Motor neuron (in vitro differentiated cells): ENCODE measurements at regions not wholly inside any gene's neighbourhood (a gene's known extent, or its start where the extent isn't known, plus 50 kb on each side); places are given as distances from the start of the nearest gene placed in this dataset.
"Not testable (repeated sequence)": the region's sequence is repeated elsewhere in the genome, so short reads cannot be mapped to it uniquely, and the experiment has no call there.

Experiments
- ATAC-seq, 8 experiments: fragments of 200-7000 bp; cut with Tn5 transposase; replicated peaks in 6 of 8; 2 replicates each; pipeline ENCODE4 v1.8.0; 2021; ENCODE audit warnings: mild to moderate bottlenecking in 8 of 8, moderate library complexity in 8 of 8
- H3K27ac ChIP-seq, 2 donors: fragments of 250-450 bp; sonication (Bioruptor Pico); 2 replicates each; pipeline ENCODE4 v1.9.0; 2021; ENCODE audit warnings: antibody characterized with exemption in 2 of 2, mild to moderate bottlenecking in 2 of 2, moderate library complexity in 1 of 2
- H3K4me1 ChIP-seq, 2 donors: fragments of 250-450 bp; sonication (Bioruptor Pico); replicated peaks in 1 of 2; 2 replicates each; pipeline ENCODE4 v1.6.1; 2021; ENCODE audit warnings: antibody characterized with exemption in 2 of 2, mild to moderate bottlenecking in 2 of 2, moderate library complexity in 1 of 2
- H3K4me3 ChIP-seq, 5 donors: fragments of 250-450 bp; sonication (Bioruptor Pico); 2 replicates each; pipeline ENCODE4 v1.9.0; 2021; ENCODE audit warnings: antibody characterized with exemption in 5 of 5, mild to moderate bottlenecking in 5 of 5, moderate library complexity in 4 of 5
- WGBS, 10 experiments: fragments of 450-650 bp; shearing (Covaris generic); methylation state at CpG; one replicate each; pipeline ENCODE4 v1.0.0; 2022; 5-methylcytosine and 5-hydroxymethylcytosine counted together
- in situ Hi-C, 9 experiments: fragments of 400-800 bp; cut with MboI; loops; one replicate each; pipeline ENCODE4 v1.15.0; 2021; ENCODE audit warnings: low sequenced_read_pairs in 9 of 9, low pct_unique_long_range_greater_than_20kb in 2 of 9; ENCODE audit not compliant: unreplicated experiment in 9 of 9

- H3K4me3 ChIP-seq, H3K27ac ChIP-seq, in situ Hi-C loops, H3K4me1 ChIP-seq, ATAC-seq: not testable (repeated sequence)
Observed at GRCh38 chr1:83239568-83239967, 759.4 kb downstream of the TTLL7 start.

- H3K4me1 ChIP-seq, H3K4me3 ChIP-seq, H3K27ac ChIP-seq, in situ Hi-C loops: not testable (repeated sequence)
- ATAC-seq: peak in 4 of 8 experiments; percentile 37 to 92 (median 60)
Observed at GRCh38 chr1:83238654-83239053, 760.3 kb downstream of the TTLL7 start.

GRCh38 chr1:83219788-83220187 is 779.1 kb downstream of the TTLL7 start:
- H3K27ac ChIP-seq, in situ Hi-C loops, H3K4me3 ChIP-seq, H3K4me1 ChIP-seq: not testable (repeated sequence)
- ATAC-seq: peak in 1 of 8 experiments; percentile 69

- H3K4me3 ChIP-seq, H3K27ac ChIP-seq, ATAC-seq, H3K4me1 ChIP-seq, in situ Hi-C loops: not testable (repeated sequence)
- 0 to 72% (median 53%) methylated on average over 1 to 5 of the region's 5 CpGs; no CpG with 5 or more reads in 1 of the 10 experiments for WGBS, 10 experiments
Observed at GRCh38 chr1:83218036-83218716, 780.8 kb downstream of the TTLL7 start.

DNA sequence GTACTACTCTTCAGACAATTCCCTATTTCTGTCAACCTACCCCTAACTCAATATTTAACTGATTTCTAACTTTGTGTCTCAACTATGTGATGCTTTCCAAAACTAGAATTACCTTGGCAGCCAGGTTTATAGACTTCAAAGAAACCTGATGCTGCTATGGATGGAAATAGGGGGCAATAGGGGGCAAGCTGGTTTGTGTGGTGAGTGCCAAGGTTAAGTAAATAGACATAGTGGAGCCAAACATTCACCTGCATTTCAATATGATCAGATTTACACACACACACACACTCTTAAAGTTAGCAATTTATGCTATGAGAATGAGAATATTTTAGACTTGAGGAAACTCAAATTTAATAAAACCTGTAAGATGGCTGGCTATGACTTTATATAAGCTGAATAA is 784.6 kb downstream of the TTLL7 start:
- H3K4me3 ChIP-seq, H3K27ac ChIP-seq, H3K4me1 ChIP-seq, in situ Hi-C loops, ATAC-seq: not testable (repeated sequence)

- in situ Hi-C loops, H3K4me3 ChIP-seq, ATAC-seq, H3K4me1 ChIP-seq, H3K27ac ChIP-seq: not testable (repeated sequence)
- WGBS, 10 experiments: 100% methylated on average over 1 of the region's 3 CpGs; no CpG with 5 or more reads in 9 of the 10 experiments
Observed at GRCh38 chr1:83213648-83214047, 785.3 kb downstream of the TTLL7 start.

DNA sequence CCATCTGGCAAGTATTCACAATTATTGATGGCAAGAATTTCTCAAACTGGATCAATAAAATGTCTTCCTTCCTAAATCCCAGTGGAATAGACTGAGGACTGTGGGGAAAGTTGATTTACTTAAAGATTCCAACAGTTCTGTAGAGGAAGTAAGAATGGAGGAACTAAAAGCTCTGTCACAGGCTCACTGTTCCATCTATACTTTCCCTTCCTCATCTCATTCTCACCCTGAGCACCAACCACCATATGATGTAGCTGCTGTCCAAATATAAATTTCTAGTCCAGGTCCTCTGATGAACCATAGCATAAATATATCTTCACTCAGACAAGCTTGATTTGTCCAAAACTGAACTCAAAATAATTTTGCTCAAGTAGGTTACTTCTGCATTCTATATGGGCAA is 786.9 kb downstream of the TTLL7 start:
- ATAC-seq, H3K4me1 ChIP-seq, in situ Hi-C loops, H3K4me3 ChIP-seq, H3K27ac ChIP-seq: not testable (repeated sequence)

DNA sequence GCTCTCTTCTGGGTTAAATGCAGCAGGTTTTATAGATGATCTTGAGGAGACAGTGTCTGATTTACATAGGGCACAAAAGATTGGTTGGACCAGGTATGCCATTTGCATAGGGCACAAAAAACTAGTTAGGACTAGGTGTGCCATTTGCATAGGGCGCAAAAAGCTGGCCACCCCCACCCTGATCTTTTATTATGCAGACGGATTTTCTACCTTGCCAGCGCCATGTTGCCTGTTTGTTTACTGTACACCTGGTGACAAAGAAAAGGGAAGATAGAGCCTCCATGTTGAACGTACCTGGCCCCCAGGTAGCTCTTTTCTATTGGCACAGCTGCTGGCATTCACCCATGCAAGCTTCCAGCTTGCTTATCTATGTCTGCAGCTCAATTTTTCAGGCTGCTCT is 790.4 kb downstream of the TTLL7 start:
- WGBS, 10 experiments: 90 to 100% (median 96%) methylated on average over 1 to 2 of the region's 4 CpGs; no CpG with 5 or more reads in 6 of the 10 experiments
- in situ Hi-C loops, ATAC-seq: not testable (repeated sequence)

DNA sequence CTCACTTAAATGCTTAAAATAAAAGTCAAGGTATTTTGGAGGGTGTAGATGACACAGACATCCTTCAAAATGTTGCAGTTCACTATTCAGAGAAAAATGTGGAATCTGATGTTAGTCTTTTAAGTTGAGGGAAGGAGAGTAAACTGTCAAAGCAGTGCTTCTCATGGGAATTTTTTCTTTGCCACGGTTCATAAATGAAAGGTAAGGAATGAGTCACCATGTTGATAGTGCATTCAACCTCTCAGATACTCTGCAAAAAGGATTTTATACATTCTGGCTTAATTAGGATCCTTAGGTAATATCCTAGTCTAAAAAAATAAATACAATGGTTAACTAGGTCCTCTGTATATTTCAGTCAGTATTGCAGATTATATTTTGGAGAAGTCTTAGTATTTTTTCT is 804.3 kb downstream of the TTLL7 start:
- in situ Hi-C loops, H3K27ac ChIP-seq, ATAC-seq, H3K4me3 ChIP-seq, H3K4me1 ChIP-seq: not testable (repeated sequence)
- 20 to 100% (median 59%) methylated on average over 1 of the region's 1 CpG; no CpG with 5 or more reads in 2 of the 10 experiments for WGBS, 10 experiments

More for the DNA sequence above, 790.4 kb downstream of the TTLL7 start:
- not testable (repeated sequence) for H3K27ac ChIP-seq, H3K4me3 ChIP-seq, H3K4me1 ChIP-seq

DNA sequence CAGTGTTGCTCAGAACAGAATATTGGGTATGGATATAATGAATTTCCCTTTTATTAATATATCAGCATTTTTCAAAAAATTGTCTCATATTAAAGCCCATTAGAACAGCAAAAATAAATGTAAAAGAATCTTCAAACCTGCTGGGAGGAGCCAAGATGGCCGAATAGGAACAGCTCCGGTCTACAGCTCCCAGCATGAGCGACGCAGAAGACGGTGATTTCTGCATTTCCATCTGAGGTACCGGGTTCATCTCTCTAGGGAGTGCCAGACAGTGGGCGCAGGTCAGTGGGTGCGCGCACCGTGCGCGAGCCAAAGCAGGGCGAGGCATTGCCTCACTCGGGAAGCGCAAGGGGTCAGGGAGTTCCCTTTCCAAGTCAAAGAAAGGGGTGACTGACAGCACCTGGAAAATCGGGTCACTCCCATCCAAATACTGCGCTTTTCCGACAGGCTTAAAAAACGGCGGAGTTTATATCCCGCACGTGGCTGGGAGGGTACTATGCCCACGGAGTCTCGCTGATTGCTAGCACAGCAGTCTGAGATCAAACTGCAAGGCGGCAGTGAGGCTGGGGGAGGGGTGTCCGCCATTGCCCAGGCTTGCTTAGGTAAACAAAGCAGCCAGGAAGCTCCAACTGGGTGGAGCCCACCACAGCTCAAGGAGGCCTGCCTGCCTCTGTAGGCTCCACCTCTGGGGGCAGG is 816.8 kb downstream of the TTLL7 start:
- in situ Hi-C loops, H3K4me1 ChIP-seq: not testable (repeated sequence)
- ATAC-seq: peak in 4 of 8 experiments; percentile 36 to 82 (median 74)
- WGBS, 10 experiments: 6 to 95% (median 66%) methylated on average over 1 to 13 of the region's 26 CpGs; no CpG with 5 or more reads in 5 of the 10 experiments
- peak overlapping the region; percentile 67 to 78 for H3K27ac ChIP-seq
- peak overlapping the region; percentile 23 to 48 (median 39) for H3K4me3 ChIP-seq

GRCh38 chr1:83180621-83181020 is 818.3 kb downstream of the TTLL7 start:
- H3K27ac ChIP-seq, H3K4me1 ChIP-seq, in situ Hi-C loops: not testable (repeated sequence)
- WGBS, 10 experiments: 0 to 89% (median 20%) methylated on average over 1 to 3 of the region's 3 CpGs; no CpG with 5 or more reads in 6 of the 10 experiments
- peak in 4 of 8 experiments; percentile 53 to 71 (median 60) for ATAC-seq
- peak overlapping the region in 2 of 5 donors; percentile 19 to 21 for H3K4me3 ChIP-seq

DNA sequence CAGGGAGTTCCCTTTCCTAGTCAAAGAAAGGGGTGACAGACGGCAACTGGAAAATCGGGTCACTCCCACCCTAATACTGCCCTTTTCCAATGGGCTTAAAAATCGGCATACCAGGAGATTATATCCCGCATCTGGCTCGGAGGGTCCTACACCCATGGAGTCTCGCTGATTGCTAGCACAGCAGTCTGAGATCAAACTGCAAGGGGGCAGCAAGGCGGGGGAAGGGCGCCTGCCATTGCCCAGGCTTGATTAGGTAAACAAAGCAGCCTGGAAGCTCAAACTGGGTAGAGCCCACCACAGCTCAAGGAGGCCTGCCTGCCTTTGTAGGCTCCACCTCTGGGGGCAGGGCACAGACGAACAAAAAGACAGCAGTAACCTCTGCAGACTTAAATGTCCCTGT is 831.3 kb downstream of the TTLL7 start:
- in situ Hi-C loops, H3K4me3 ChIP-seq, H3K27ac ChIP-seq, ATAC-seq, H3K4me1 ChIP-seq: not testable (repeated sequence)
- 76 to 87% (median 87%) methylated on average over 3 to 5 of the region's 9 CpGs; no CpG with 5 or more reads in 7 of the 10 experiments for WGBS, 10 experiments

DNA sequence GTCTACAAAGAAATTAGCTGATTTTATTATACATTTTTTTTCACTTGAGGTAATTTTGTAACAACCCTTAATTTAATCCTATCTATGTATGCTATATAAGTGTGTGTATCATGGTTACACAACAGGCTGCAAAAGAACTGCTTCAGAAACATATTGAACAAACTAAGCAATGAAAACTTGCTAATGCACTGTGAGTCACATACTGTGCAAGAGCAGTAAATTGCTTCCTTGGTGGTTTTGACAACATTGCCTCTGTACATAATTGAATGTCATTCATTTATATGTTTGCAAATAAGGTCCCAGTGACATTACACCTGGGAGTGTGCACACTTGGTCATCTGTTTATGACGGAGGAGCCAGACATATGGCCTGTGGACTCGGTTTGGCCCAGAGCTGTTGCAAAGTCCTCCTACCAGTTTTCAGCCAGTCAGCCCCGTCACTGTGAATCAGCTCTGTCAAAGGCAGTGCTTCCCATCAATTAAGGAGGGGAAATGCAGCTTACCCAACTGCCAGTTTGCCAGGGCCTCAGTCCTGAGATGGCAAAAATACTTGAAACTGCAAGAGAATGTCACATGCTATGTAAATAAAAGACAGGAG is 835.0 kb downstream of the TTLL7 start:
- peak; percentile 58 to 99 (median 96) for ATAC-seq
- H3K27ac ChIP-seq, H3K4me3 ChIP-seq, in situ Hi-C loops, H3K4me1 ChIP-seq: not testable (repeated sequence)
- WGBS, 10 experiments: 0 to 60% (median 0%) methylated on average over 1 of the region's 3 CpGs; no CpG with 5 or more reads in 7 of the 10 experiments
